ENCODE measurements at regions not wholly inside any gene's neighbourhood (a gene's known extent, or its start where the extent isn't known, plus 50 kb on each side); places are given as distances from the start of the nearest gene placed in this dataset.

- TF ChIP-seq EZH2 (IDR thresholded peaks at IDR 0.05) (no peak), POLR2AphosphoS5 (IDR thresholded peaks at IDR 0.05; ENCODE audit: borderline replicate concordance, low read depth, low read length) (peak; percentile 53; the same call in 1 of the 2 replicates), FOXP2 (optimal IDR thresholded peaks at IDR 0.05; ENCODE audit: control extremely low read depth, extremely low read length, insufficient read depth) (no peak)
Measured at GRCh38 chr2:173448938-173449471, 94.3 kb downstream of the CDCA7 start.
